NCI-H446 treated with DMSO at 0.1 percent for 48 hours (cell line): ENCODE measurements at regions not wholly inside any gene's neighbourhood (a gene's known extent, or its start where the extent isn't known, plus 50 kb on each side); places are given as distances from the start of the nearest gene placed in this dataset.
"Not testable (repeated sequence)": the region's sequence is repeated elsewhere in the genome, so short reads cannot be mapped to it uniquely, and the experiment has no call there.

Experiments used
- DNase-seq: peaks from one replicate; lab custom pipeline; 2025; lab: John Stamatoyannopoulos, UW

GRCh38 chr11:34830648-34831047 lies 85.5 kb downstream of the APIP start:
- DNase-seq: peak; percentile 53

GRCh38 chr11:34830035-34830434 lies 86.1 kb downstream of the APIP start:
- DNase-seq: no peak

GRCh38 chr11:34827228-34827627 lies 89.0 kb downstream of the APIP start:
- DNase-seq: no peak

- DNase-seq: no peak
Measured at GRCh38 chr11:34826384-34826726, 89.8 kb downstream of the APIP start.

GRCh38 chr11:34825670-34826383 lies 90.4 kb downstream of the APIP start:
- DNase-seq: no peak

- no peak for DNase-seq
Measured at GRCh38 chr11:34825315-34825669, 90.9 kb downstream of the APIP start.

GRCh38 chr11:34824425-34824824 lies 91.8 kb downstream of the APIP start:
- no peak for DNase-seq

- no peak for DNase-seq
Measured at GRCh38 chr11:34823639-34824038, 92.5 kb downstream of the APIP start.

- DNase-seq: no peak
Measured at GRCh38 chr11:34823197-34823596, 93.0 kb downstream of the APIP start.

- no peak for DNase-seq
Measured at GRCh38 chr11:34819740-34820482, 96.3 kb downstream of the APIP start.

- DNase-seq: not testable (repeated sequence)
Measured at GRCh38 chr11:34817812-34818211, 98.4 kb downstream of the APIP start.

GRCh38 chr11:34816698-34817213 lies 99.4 kb downstream of the APIP start:
- no peak for DNase-seq

- DNase-seq: no peak
Measured at GRCh38 chr11:34812905-34813576, 103.1 kb downstream of the APIP start.

- DNase-seq: no peak
Measured at GRCh38 chr11:34811858-34812257, 104.3 kb downstream of the APIP start.

- DNase-seq: no peak
Measured at GRCh38 chr11:34810107-34810562, 106.0 kb downstream of the APIP start.

- no peak for DNase-seq
Measured at GRCh38 chr11:34809191-34810106, 106.7 kb downstream of the APIP start.

GRCh38 chr11:34806875-34807274 lies 109.3 kb downstream of the APIP start:
- DNase-seq: no peak

- DNase-seq: no peak
Measured at GRCh38 chr11:34805937-34806336, 110.2 kb downstream of the APIP start.

- no peak for DNase-seq
Measured at GRCh38 chr11:34799848-34800247, 116.3 kb downstream of the APIP start.

GRCh38 chr11:34798985-34799384 lies 117.2 kb downstream of the APIP start:
- no peak for DNase-seq

- DNase-seq: not testable (repeated sequence)
Measured at GRCh38 chr11:34797497-34797896, 118.7 kb downstream of the APIP start.

GRCh38 chr11:34795641-34796040 lies 120.5 kb downstream of the APIP start:
- DNase-seq: no peak
